Stimulated activated CD8-positive, alpha-beta memory T cell treated with anti-CD3 and anti-CD28 coated beads, Interleukin-7, amount 100 ng/mL, for 1 hour (primary cell): ENCODE measurements at regions not wholly inside any gene's neighbourhood (a gene's known extent, or its start where the extent isn't known, plus 50 kb on each side); places are given as distances from the start of the nearest gene placed in this dataset.
"Not testable (repeated sequence)": the region's sequence is repeated elsewhere in the genome, so short reads cannot be mapped to it uniquely, and the experiment has no call there.

ENCODE experiments used
- DNase-seq, 2 donors: peaks; one replicate each; pipeline ENCODE4 v3.0.0-alpha.2; 2020; ENCODE audit warnings: low read depth in 2 of 2

DNA sequence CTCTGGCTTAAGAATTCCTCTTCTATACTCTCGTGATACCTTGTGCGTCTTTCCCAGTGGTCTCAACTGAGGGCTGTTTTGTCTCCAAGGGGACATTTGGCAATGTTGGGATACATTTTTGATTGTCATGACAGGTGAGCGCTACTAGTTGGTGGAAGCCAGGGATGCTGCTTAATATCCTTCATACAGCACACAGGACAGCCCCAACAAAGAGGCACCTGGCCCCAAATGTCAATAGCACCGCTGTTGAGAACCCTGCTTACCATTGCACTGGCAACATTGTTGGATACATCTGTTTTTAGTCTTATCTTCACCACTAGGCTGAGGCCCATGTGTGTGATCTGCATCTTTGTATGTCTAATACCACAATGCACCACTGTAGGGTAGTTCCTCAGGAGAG, 114.1 kb downstream of the C9orf152 start:
- no peak for DNase-seq

DNA sequence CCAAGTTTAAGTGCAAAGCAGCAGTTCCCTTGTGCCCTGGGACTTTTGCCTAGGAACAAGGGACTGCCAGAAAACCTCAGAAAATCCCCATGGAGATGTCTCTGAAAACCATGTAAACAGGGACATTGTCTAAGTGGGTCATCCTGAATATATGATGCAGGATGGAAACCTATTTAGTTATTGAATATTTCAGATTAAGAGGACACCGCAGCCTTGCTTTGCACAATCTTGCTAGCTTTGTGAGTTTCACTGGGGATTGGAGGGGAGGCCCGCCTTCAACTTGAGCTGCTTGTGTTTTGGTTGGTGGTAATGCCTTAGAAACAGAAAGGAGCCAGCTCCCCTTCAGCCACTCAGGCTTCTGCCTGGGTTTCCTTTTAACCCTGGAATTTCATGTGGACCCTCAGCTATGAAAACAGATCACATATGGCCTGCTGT, 112.8 kb downstream of the C9orf152 start:
- DNase-seq = no peak

DNA sequence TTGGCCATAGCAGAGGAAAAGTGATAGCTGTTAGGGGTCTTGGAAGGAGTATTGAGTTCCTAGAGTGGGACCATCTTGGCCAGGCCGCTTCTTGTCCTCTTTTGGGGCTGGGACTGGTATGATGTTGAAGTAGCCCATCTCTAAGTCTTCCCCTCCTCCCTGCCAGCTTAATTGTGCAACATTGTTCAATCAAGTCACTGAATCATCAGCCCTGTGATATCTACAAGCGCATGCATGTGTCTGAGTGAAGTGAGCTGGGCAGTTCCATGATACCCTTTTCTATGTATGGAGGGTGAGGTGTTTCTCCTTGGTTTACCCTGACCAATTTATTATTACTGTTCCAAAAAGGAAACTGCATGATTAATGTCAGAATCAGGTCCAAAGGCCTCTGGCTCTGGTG, 112.2 kb downstream of the C9orf152 start:
- no peak for DNase-seq

DNA sequence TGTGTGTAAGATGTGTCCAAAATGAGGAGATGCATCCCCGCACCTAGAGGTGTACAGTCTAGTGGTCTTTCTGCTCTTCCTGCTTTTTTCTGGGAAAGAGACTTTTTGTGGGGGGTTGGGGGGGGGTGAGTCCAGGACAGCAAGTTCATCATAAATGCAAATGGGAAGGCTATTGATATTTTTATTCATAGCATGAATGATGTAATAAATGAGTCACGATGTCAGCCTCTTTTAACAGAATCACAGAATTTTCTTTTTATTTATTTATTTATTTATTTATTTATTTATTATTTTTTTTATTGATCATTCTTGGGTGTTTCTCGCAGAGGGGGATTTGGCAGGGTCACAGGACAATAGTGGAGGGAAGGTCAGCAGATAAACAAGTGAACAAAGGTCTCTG, 111.3 kb downstream of the C9orf152 start:
- not testable (repeated sequence) for DNase-seq

DNA sequence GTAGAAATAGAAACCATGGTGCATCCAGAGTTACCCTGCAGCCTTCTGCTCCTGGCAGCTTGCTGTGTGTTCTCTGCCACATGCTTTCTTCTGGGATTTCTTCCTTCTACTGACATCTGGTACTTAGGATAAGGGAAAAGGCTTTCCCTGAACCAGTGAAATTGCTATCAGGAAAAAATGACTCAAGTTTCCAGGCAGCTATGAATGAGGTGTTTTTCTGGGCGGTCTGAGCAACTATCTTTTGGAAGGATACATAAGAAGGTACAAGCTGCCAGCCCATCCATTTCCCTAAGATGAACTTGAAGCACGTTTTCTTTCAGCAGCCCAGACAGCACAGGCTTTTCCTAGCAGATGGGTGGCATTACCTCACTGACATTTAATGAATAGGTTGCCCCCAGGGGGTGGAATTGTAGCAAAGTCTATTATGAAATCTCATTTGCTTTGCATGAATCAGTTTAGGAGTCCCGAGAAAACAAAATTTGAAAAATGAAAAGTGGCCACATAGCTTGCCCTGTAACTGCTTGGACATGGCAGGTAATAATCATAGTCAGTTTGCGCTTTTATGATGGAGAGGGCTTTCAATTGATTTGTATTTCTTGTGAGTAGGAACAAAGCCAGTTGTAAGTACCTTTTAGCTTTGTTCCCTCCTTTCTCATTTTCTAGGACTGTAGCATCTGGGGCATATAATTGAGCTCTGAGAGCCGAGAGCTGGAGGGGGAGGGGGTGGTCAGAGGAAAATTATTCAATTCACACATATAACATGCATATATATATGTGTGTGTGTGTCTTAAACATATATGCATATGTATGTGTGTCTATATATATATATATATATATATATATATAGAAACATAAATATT, 108.5 kb downstream of the C9orf152 start:
- no peak for DNase-seq

DNA sequence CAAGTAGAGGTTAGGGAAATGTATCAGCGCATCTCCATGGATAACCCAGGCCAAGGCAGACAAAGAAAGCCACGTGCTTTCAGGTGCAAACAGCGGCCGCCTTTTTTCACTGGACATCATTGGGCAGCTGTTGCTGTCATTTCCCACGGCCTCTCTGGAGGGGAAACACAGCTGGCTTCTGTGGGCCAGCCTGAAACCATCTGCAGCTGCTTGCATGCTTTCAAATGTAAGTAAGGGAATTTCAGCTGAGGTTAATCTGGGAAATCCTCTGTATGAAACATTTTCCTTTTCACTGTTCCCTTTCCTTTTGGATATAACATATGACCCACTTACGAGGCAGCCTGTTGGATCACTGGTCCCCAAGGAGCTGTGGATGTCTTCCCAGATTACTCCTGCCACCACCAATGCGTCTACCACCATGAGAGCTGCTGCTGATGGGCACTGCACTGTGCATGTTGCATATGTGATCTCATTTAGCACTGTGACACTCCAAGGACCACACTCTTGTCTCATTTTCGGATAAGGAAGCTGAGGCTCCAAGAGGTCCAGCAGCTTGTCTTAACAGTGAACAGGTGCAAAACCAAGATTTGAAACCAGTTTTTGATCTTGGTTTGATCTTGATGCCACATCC, 106.3 kb downstream of the C9orf152 start:
- no peak for DNase-seq

DNA sequence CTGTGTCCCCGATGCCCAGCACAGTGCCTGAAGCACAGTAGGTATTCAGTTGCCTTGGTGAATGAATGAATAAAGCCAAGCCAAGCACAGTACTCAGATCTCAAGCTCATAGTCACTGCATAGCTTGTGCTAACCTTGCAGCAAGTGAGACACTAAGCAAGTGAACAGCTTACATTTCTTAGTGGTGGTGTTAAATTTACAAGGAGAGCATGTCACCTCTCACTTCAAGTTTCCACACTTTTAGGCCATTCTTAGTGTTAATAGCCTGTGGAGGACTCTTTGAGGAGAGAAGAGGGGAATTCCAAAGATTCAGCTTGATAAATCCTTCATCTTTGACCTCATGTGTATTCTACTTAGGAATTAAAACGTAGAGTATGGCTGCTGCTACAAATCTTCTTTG, 104.7 kb downstream of the C9orf152 start:
- no peak for DNase-seq

DNA sequence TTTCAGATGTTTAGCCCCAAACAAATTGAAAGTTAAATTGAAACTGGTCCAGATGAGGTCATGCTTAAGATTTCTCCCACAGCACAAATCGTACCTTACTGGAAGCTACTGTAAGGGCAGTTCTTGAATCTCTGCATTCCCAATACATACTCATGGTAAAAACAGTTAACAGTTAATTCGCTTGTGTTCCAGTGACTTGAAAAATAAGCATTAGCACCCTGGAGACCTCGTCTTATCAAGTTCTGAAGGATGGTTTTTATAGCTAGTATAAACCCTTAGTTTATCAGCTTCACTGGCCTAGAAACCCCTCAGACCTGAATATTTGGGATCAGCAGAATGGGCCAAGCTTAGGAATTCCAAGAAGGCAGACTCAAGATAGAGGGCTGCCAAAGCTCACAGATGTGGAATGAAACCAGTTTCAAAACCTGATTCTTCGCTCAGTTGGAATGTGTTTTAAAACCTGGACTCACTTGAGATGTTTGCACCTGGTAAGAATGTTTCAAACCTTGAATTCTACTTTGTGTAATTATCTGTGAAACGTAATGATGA, 103.6 kb downstream of the C9orf152 start:
- DNase-seq = no peak

DNA sequence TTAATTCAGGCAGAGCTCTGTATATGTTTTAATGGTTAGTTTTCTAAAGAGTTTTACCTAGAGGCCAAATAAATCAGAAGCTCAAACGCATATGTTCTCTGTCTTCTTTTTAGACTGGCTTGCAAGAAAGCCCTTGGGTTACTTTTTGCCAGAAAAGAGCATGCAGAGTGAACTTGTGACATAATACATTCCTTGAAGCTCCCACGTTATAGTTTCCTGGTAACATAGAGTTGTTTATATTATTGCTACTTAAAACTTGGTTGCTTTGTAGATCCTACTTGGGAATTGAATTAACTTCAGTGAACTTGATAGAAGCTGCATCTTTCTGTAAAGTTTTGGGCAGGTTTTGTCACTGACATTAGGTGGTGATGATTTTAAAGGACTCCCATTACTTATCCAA, 102.9 kb downstream of the C9orf152 start:
- DNase-seq = no peak

DNA sequence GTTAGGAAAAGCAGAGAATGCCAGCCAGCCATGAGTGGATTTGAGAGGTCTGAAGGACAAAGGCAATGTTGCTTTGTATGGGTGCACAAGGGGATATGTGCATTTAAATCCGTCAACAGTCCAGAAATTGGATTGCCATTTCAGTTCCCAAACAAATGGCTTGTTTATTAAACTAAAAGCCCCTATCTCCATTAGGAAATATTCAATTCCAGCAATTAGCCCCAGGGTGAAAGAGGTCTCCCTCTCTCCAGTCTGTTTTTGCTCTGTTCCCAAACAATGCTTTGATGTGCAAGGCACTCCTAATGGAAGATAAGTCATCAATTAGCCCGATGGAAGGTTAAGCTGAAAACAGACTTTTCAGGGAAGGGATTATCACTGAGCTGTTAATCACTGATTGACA, 101.3 kb downstream of the C9orf152 start:
- no peak for DNase-seq

DNA sequence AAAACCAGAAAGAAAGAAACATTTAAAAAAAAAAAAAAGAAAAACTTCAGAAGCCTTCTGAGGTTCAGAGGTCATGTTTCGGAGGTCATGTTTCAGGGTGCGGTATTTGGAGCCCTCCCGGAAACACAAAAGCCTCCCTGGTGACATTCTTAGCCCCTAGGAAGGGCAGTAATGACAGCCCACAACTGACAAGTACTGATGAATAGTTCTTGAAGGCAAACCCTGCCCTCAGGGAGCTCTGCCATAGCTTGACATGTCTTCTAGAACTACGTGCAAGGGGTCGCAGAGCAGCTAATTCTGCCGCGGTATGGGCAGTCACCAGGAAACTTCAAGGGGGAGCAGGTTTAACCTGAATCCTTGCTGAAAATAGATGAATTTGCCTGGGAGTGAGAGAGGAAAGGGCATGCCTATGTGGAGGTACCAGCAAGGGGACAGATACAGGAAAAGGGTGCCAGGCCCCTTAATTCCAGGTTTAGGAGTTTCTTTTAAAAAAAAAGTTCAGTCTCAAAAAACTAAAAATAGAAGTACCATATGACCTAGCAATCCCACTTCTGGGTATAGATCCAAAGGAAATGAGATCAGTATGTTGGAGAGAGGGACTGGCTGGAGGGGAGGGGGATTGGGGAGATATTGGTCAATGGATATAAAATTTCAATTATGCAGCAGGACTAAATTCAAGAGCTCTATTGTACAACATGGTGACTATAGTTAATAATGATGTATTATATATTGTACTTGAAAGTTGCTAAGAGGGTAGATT, 98.4 kb downstream of the C9orf152 start:
- DNase-seq = no peak

DNA sequence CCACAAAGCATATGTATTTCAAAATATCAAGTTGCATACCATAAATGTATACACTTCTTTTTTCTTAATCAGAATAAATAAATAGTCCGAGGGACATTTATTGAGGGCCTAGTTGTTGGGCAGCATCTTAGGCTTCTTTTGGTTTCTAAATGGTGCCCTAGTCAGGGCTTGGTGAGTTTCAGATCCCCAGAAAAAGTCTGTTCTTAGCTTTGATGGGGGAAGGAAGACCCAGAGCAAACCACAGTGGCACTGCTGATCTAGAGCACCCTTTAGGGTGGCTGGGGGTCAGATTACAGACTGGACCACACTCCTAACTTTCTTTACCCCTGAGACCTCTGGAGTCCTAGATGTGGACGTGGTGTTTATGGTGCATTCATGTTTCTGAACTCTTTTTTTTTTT, 97.8 kb downstream of the C9orf152 start:
- DNase-seq = no peak

DNA sequence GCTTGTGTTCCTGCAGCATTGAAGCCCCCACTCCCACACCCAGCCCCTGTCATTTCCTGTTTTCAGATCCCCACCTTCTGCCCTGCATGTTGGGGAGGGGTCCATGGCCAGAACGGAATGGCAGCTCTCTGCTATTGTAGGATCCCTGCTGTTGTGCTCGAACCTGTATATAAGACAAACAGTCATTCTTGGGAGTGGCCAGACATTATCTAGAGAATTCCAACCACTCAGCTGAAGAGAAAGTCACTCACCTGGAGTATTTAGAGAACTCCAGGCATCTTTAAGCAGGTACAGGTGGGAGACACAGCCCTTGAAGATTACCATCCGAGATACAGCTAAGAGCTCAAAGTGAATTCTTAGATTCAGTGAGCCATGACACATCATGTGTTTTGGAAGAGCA, 96.1 kb downstream of the C9orf152 start:
- no peak for DNase-seq

DNA sequence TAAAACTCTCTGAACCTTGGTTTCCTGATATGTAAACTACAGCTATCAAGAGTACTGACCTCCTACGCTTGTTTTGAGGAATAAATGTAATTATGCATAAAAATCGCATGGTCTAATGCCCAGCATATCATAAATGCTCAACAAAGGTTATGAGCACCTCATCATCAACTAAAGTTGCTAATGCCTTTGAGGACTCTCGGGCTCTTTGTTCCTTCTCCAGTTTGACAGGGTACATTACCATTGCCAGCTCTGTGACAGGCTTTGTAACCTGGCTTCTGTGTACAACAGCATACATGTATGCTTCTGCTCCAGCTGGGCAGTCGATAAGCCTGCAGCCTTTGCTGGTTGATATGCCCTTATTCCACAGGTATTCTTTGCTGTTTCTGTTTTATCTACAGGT, 95.2 kb downstream of the C9orf152 start:
- no peak for DNase-seq

DNA sequence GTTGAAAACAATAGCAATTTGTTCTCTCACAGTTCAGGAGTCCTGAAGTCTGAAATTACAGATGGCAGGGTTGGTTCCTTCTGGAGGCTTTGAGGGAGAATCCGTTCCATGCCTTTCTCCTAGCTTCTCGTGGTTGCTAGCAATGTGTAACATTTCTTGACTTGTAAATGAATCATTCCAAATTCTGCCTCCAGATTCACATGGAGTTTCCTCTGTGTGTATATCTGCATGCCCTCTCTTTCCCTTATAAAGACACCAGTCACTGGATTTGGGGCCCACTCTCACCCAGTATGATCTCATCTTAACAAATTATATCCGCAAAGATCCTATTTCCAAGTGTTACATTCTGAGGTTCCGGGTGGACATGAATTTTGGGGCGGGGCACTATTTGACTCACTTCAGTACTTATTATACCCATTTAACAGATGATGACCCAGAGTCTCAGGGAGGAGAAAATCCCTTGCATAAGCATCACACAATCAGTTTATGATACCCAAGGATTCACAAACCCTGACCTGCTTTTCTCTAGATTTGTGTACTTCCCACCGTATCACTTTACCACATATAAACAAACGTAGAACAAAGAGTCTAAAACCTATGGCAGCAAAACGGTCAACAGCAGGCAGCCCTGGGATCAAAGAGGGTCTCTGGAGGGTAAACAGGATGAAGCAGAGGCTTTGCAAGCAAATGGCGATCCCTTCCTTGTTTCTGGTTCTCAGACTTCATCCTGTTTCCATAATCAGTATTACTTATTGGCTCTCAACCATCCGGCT, 93.7 kb downstream of the C9orf152 start:
- no peak for DNase-seq

DNA sequence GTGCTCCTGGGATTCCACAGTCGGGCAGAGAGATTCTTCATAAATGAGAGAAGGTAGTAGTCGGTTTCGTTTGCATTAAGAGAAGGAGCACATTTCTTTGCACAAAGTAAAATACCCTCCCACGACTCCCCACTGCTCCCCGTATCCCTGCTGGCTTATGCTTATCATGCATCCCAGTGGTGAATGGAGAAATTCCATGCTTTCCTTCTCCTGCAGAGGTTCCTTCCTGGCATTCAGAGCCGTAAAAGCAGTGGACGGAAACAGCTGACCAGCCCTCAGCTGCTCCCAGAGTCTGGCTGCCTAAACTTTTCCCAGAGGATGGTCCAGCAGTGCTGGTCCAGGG, 93.1 kb downstream of the C9orf152 start:
- no peak for DNase-seq

DNA sequence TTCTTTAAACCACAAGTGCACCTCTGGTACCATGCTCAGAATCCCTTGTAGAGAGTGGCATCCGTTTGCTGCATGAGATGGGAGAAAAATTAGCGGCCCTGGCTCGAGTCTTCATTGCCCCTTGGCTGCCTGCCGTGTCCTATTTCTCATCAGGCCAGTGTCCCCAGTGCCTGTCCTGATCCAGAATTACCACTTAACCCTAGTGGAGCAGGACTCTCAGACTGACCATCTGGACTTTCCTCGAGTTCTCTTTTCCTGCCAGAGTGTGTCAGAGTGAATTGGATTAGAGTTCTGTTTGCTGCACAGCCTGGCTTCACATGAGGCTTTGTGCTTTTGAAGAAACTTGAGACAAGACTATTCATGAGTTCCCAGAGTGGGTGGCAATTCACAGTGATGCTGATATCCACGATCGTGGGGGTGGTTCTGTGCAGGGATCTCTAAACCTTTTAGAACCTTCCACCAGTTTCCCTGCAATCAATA, 92.6 kb downstream of the C9orf152 start:
- DNase-seq = no peak

DNA sequence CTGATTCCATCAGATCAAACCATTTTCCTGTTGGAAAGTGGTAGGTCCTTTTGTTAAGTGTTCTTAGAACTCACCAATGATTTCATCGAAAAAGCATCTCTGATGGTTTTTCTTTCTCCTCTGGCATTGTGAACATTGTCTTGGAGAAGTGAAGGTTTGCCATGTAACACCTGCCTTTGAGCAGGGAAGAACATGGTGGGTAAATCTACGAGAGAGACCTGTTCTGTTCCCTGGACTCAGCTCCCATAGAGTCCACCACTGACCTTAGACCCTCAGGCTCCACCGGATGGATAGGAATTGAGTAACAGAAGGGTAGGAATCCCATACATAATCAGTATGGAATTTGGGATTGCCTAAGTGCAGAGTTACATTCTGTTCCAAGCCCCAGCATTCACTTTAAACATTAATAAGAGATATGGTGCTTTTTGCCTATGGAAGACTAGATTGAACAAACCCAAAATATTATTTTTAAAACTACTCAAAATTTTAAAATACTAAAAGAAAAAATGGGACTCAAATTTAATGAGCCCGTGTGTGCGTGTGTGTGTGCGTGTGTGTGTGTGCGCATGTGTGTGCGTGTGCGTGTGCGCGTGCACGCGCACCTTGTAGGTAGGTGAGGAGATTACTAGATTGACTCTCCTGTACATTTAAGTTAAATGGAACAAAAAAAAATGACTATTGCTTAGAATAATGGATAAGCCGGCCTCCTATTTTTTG, 92.0 kb downstream of the C9orf152 start:
- DNase-seq = no peak

DNA sequence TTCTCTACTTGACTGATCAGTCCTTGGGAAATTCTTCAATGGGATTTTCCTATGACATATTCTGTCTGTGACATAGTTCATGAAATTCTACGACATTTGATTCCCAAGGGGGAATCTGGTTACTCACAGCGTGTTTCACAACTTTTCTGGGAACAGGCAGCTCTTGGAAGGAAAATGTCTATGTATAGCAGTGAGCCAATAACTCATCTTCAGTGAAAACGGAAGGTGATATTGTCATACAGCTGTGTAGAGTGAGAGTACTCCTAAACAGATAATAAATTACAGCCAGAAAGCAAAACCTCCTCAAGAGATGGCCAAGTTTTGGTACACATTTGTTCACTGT, 91.4 kb downstream of the C9orf152 start:
- no peak for DNase-seq

DNA sequence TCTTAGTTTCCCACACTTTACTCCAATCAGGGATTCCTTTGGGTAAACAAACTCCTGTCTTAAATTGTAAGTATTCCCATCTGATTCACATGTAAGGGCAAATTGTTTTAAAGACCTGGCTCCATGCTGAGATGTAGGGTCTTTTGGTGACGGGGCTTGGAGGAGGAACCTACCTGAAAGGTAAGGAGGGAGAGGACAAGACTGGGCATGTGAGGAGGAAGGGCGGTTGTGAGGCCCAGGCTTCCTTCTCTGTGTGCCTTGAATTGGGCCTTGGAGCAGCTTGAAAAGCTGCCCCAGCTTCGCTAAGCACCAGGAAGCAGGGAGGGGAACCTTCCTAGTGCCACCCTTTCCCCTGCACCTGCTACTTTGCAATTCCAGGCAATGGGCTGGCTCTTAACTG, 86.8 kb downstream of the C9orf152 start:
- DNase-seq = no peak
